NCI-H1105 (cell line): ENCODE measurements at regions not wholly inside any gene's neighbourhood (a gene's known extent, or its start where the extent isn't known, plus 50 kb on each side); places are given as distances from the start of the nearest gene placed in this dataset.
"Not testable (repeated sequence)": the region's sequence is repeated elsewhere in the genome, so short reads cannot be mapped to it uniquely, and the experiment has no call there.

Experiments
- DNase-seq: peaks from one replicate; lab custom pipeline; 2025; lab: John Stamatoyannopoulos, UW

DNA sequence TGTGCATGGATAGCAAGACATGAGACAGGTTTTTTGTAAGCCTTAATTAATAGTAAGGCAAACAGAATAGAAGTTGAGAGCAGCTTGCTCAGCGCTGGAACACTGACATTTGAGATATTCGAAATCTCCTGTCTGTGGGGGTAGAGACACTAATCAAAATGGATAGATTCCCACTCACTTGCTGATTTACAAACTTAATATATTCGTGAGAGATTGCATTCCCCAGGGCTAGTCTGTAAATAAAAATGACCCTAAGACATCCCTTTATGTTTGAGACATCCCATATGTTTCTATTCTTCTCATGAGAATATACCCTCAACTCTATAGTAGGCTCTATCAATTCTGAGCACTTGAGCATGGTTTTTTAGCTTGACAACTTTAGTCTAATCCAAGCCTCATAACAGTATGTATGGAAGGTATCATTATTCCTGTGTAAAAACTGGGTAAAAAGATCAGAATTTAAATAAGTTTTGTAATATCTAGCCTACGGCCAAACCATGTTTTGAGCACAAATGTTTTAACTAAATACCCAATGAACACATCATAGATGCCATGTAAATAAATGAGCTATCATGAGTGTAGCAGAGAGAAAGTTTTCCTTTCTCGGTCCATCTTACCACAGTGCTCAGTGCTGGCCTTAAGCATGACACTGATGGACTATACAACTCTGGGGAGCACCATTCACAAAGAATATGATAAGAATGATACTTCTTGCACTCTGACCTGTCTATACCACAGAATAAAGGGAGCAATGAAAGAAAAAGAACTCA, 609.2 kb downstream of the PSAT1 start:
- DNase-seq, result no peak

DNA sequence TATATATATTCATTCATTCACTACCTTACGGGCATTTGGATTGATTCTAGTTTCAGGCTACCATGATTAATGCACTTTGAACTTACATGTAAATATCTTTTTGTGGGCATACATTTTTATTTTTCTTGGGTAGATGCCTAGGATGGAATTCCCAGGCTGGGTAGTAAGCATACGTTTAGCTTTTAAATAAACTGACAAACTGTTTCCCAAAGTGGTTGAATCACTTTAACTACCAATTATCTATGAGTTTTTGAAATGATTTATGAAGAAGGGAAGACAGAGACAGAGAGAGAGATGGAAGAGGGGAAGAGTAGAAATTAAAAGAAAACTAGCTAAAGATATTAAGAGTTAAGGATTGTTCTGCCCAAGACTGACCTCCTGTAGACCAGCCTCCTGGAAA, 612.6 kb downstream of the PSAT1 start:
- DNase-seq, result no peak

DNA sequence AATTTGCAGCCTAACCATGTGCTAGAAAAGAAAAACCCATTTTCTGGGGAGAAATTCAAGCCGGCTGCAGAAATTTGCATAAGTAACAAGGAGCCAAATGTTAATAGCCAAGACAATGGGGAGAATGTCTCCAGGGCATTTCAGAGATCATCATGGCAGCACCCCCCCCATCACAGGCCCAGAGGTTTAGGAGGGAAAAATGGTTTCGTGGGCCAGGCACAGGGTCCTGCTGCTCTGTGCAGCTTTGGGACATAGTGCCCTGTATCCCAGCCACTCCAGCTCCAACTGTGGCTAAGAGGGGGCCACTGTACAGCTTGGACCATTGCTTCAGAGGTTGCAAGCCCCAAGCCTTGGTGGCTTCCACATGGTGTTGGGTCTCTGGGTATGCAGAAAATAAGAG, 620.0 kb downstream of the PSAT1 start:
- DNase-seq, result not testable (repeated sequence)

DNA sequence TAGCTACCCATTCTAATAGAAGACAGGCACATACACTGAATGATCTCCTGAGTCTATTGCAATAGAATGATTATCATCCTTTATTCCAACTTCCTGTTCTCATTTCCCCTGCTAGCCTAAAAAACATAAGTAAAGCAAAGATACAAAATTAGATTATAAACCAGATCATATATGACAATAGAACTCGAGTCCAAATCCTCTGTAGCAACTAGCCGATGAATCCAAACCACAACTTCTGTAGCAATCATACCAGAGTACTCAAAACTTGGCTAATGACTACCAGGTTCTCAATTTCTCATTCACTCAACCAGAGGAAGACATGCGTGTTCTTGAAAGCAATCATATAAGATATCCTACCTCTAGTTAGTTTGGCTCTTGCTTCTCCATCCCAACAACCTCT, 622.1 kb downstream of the PSAT1 start:
- DNase-seq, result no peak

GRCh38 chr9:78919701-78920100, 622.8 kb downstream of the PSAT1 start:
- no peak for DNase-seq

DNA sequence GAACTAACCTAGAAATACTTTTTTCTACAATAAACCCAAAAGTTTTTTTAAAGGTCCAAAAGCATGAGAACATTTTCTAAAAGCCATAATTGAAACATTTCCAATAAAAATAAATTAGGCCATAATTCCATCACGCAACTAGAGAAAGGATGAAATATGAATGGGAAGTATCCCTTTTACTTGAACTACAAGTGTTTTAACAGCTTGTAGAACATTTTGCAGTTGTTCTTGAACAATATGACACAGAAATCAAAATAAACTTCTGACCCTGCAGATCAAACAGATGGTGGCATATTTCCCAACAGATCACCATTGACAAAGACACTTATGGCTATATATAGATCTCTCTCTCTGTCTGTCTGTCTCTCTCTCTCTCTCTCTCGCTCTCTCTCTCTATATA, 624.4 kb downstream of the PSAT1 start:
- no peak for DNase-seq

DNA sequence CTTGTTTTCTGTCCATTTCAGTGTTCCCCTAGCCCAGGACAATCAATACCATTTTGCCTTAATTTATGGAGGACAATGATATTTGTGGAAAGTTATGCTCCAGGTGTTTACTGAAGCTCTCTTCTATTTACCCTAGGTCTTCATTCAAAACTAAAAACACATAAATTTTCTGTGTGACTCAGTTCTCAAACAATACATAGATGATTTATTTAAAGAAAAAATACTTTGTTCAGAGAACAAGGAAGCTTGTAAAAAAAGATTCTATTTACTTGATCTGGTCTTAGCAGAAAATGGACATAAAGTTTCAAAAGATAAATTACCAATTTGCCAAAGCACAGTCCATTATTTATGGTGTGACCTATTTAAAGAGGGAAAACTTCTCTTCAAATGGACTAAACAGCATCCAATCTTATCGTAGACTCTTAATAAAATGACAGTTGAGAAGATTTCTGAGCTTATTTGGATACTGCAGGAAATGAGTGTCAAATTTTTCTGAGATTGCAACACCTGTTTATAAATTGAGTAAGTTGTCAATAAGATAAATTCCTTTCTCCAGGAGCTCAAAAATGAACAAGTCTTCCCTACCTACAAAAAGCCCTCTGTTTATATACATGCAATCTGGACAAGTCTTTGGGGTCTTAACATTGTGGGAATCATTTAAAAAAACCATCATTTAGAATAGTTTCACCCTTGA, 627.2 kb downstream of the PSAT1 start:
- DNase-seq, result no peak

DNA sequence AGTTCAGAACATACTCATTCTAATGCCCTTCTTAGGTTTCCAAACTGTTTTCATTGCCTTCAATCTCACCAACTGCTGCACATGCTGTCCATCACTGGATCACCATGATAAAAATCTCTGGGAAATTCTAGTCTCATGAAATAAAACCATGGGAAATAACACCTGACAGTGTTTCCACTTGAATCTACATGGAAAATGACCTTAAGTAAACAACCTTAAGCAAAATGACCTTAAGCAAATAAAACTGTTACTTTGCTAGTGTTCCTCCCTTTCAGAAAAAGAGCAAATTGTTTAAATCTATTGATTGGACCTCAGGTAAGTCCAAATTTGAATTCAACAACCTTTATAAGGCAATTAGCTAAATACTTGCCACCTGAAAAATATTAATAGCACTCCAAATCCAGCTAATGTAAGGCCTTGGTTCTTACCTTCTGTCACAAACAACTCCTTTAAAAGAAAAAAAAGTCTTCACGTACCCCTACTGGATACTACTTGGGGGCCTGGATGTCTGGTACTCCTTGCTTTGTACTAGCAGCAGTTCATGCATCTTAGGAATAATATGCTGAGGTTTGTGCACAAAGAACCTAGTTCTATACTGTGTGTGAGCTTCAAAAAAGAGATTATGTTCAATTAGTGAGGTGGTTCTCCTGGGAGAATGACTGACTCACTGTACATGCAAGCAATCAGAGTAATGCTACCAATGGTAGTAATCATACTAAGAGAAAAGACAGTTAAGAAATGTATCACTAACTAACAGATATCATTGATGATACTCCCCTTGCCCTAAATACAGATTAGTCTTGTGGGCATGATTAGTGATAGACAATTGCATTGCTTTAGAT, 630.4 kb downstream of the PSAT1 start:
- no peak for DNase-seq

- DNase-seq, result no peak
Measured at GRCh38 chr9:78928625-78929405, 631.9 kb downstream of the PSAT1 start.

GRCh38 chr9:78930281-78930680, 633.4 kb downstream of the PSAT1 start:
- no peak for DNase-seq

DNA sequence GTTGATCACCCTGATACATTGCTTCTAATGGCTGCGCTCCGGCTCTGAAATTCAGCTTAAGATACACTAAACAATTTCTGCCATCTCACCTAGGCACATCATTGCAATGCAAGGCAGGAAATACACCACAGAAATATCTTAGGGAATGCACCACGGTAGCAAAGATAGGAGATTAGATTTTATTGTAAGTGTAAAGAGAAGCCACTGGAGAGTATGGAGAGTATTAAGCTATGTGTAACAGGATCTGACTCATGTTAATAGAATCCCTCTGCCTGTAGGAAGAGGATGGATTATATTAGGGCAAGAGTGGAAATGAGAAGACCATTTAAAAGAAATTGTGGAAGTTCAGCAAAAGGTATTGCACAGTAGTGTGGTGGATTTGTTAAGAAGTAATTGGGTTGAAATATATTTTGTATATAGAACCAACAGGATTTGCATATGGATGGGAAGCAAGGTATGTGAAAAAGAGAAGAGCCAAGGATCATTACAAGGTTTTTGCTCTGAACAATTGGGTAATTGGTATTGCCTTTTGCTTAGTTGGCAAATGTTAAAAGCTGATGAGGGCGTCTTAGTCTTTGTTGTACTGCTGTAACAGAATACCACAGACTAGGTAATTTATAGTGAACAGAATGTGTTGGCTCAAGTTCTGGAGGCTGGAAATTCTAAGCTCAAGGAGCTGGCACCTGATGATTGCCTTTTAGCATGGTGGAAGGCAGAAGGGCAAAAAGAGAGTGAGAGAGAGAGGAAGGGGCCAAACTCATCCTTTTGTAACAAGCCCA, 636.1 kb downstream of the PSAT1 start:
- DNase-seq, result no peak

GRCh38 chr9:78934880-78935279, 636.9 kb upstream of the TLE4 start:
- no peak for DNase-seq

DNA sequence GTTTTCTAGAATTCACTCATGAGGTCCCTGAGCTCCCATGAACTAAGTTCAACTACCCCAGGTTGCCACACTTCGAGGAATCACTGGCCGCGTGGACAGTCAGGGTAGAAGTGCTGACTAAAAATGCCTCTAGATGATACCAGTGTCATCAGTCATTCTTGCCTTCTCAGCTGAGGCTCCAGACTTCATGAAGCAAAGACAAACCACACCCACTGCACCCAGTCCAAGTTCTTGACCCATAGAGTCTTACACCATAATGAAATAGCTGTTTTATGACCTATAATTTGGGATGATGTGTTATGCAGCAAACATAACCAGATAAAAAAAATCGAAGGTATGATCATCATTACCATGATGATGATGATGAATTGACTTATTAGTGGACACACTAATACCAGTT, 632.9 kb upstream of the TLE4 start:
- DNase-seq, result no peak

DNA sequence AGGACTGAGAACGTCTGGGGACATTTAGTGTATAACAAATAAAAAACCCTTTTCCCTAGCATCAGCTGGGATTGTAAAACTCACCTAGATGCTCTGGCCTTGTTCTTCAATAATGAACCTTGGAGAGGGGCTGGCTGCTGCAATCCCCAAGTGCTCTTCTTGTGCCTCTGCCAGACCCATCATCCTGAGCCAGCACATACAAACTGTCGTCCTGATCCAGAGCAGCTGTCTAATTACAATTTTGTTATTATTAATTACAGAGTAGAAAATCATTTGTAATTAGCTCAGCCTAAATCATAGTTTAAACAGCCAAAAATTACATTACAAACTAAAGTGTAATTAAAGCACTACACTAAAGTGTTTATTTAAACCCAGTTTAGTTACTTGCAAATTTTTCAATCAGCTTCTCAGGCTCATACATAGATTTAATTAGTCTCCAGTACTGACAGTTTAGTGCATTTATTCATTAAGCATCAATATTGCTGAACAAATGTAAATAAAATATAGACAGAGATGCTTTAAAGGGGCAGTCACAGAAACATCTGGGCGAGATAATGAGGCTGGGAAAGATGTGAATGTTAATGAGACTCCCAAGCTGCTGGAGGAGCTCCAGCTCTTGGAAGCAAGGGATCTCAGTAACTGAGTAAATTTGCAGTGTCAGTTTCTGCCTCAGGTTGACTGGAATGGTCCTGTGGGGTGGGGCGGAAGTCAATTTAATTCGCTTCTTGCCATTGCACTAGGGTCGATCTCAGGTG, 632.3 kb upstream of the TLE4 start:
- DNase-seq, result peak; percentile 82

- no peak for DNase-seq
Measured at GRCh38 chr9:78940121-78940855, 631.5 kb upstream of the TLE4 start.

GRCh38 chr9:78954286-78954685, 617.5 kb upstream of the TLE4 start:
- no peak for DNase-seq

GRCh38 chr9:78958892-78959291, 612.9 kb upstream of the TLE4 start:
- DNase-seq, result no peak

GRCh38 chr9:78962156-78962555, 609.6 kb upstream of the TLE4 start:
- no peak for DNase-seq

GRCh38 chr9:78963911-78964310, 607.9 kb upstream of the TLE4 start:
- no peak for DNase-seq
